Ovary (tissue), 3 donors: ENCODE measurements at regions not wholly inside any gene's neighbourhood (a gene's known extent, or its start where the extent isn't known, plus 50 kb on each side); places are given as distances from the start of the nearest gene placed in this dataset.

Source experiments
- EP300 ChIP-seq: sonication (generic); formaldehyde crosslinking; IDR thresholded peaks from one replicate; pipeline ENCODE4 v1.6.1; 2017; ENCODE audit warnings: antibody characterized with exemption
- POLR2A ChIP-seq: fragments of 450-650 bp; IDR thresholded peaks from one replicate; pipeline ENCODE4 v1.6.1; 2017; ENCODE audit warnings: antibody characterized with exemption, mild to moderate bottlenecking, moderate library complexity
- TF ChIP-seq, protein P1 (sequence below), 3 donors: fragments of 450-650 bp in 2 of 3; fragments of 200-600 bp in 1 of 3; IDR thresholded peaks; one replicate each; pipeline versions ENCODE4 v1.5.1 to v1.8.0; 2016 to 2022; ENCODE audit warnings: antibody characterized with exemption in 3 of 3, mild to moderate bottlenecking in 1 of 3
- donor health status: DM: no; HTN: no; CAD: no.

DNA sequence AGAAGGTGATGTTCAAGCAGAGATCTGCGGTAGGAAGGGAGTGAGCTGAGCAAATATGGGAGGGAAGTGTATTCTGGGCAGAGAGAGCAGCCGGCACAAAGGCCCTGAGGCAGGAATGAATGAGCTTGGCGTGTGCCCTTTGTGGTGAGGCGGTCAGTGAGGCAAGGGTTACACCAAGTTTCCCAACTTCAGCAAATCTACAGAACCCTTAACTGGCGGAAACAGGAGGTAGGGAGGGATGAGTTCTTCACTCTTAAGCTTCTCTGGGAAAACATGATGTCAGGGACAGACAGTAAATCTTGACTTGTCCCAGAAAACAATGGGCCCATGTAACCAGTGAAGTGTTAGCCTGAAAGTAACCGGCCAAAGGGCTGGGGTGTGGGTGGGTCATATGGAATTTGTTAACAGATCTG lies 97.1 kb upstream of the PTPN1 start:
- TF ChIP-seq, protein P1, sequence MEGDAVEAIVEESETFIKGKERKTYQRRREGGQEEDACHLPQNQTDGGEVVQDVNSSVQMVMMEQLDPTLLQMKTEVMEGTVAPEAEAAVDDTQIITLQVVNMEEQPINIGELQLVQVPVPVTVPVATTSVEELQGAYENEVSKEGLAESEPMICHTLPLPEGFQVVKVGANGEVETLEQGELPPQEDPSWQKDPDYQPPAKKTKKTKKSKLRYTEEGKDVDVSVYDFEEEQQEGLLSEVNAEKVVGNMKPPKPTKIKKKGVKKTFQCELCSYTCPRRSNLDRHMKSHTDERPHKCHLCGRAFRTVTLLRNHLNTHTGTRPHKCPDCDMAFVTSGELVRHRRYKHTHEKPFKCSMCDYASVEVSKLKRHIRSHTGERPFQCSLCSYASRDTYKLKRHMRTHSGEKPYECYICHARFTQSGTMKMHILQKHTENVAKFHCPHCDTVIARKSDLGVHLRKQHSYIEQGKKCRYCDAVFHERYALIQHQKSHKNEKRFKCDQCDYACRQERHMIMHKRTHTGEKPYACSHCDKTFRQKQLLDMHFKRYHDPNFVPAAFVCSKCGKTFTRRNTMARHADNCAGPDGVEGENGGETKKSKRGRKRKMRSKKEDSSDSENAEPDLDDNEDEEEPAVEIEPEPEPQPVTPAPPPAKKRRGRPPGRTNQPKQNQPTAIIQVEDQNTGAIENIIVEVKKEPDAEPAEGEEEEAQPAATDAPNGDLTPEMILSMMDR (IDR thresholded peaks at IDR 0.05) = no peak
- no peak for TF ChIP-seq EP300
- no peak for TF ChIP-seq POLR2A
